ENCODE measurements at regions not wholly inside any gene's neighbourhood (a gene's known extent, or its start where the extent isn't known, plus 50 kb on each side); places are given as distances from the start of the nearest gene placed in this dataset.

DNA sequence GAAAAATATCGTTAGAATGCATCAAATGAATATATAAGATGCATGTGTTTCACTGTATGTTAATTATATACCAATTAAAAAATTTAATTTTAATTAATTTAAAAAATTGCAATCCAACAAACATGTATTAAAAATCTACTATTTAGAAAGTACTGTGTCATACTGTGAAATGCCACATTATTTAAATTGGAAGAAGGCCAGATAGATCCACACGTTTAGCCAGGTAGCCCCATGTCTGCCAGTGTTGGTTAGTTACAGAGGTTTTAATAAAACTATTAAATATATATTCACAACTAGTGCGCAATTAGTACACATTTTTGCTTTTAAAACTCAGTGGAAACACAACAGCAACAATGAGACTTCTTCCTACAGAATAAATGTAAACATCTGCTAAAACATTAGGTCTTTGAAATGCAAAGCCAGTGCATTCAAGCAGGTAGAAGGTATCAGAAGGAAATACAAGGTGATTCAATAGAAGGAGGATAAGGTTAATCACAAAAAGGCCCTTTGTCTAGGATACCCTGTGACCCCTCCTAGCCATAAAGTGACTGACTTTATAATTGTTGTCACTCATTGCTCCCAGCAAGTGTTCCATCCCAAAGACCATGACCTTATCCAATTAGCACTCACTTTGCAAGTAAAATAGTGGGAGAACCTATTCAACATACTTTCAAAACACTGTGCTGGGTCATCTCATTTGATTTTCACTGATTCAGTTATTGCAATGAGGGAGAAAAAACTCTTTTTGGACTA lies 211.5 kb downstream of the TTLL7 start:
- TF ChIP-seq, protein P1, sequence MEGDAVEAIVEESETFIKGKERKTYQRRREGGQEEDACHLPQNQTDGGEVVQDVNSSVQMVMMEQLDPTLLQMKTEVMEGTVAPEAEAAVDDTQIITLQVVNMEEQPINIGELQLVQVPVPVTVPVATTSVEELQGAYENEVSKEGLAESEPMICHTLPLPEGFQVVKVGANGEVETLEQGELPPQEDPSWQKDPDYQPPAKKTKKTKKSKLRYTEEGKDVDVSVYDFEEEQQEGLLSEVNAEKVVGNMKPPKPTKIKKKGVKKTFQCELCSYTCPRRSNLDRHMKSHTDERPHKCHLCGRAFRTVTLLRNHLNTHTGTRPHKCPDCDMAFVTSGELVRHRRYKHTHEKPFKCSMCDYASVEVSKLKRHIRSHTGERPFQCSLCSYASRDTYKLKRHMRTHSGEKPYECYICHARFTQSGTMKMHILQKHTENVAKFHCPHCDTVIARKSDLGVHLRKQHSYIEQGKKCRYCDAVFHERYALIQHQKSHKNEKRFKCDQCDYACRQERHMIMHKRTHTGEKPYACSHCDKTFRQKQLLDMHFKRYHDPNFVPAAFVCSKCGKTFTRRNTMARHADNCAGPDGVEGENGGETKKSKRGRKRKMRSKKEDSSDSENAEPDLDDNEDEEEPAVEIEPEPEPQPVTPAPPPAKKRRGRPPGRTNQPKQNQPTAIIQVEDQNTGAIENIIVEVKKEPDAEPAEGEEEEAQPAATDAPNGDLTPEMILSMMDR (IDR thresholded peaks at IDR 0.05), result no peak
- TF ChIP-seq, protein P2, sequence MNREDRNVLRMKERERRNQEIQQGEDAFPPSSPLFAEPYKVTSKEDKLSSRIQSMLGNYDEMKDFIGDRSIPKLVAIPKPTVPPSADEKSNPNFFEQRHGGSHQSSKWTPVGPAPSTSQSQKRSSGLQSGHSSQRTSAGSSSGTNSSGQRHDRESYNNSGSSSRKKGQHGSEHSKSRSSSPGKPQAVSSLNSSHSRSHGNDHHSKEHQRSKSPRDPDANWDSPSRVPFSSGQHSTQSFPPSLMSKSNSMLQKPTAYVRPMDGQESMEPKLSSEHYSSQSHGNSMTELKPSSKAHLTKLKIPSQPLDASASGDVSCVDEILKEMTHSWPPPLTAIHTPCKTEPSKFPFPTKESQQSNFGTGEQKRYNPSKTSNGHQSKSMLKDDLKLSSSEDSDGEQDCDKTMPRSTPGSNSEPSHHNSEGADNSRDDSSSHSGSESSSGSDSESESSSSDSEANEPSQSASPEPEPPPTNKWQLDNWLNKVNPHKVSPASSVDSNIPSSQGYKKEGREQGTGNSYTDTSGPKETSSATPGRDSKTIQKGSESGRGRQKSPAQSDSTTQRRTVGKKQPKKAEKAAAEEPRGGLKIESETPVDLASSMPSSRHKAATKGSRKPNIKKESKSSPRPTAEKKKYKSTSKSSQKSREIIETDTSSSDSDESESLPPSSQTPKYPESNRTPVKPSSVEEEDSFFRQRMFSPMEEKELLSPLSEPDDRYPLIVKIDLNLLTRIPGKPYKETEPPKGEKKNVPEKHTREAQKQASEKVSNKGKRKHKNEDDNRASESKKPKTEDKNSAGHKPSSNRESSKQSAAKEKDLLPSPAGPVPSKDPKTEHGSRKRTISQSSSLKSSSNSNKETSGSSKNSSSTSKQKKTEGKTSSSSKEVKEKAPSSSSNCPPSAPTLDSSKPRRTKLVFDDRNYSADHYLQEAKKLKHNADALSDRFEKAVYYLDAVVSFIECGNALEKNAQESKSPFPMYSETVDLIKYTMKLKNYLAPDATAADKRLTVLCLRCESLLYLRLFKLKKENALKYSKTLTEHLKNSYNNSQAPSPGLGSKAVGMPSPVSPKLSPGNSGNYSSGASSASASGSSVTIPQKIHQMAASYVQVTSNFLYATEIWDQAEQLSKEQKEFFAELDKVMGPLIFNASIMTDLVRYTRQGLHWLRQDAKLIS (CRISPR knock-in tag; IDR thresholded peaks at IDR 0.05; ENCODE audit: borderline replicate concordance), result no peak
- TF ChIP-seq NR3C1 (CRISPR knock-in tag; conservative IDR thresholded peaks at IDR 0.05; ENCODE audit: low read depth) (no peak), SP1 (CRISPR knock-in tag; conservative IDR thresholded peaks at IDR 0.05) (no peak), ZBTB21 (CRISPR knock-in tag; IDR thresholded peaks at IDR 0.05; ENCODE audit: borderline replicate concordance) (no peak)
- TF ChIP-seq, protein P3, sequence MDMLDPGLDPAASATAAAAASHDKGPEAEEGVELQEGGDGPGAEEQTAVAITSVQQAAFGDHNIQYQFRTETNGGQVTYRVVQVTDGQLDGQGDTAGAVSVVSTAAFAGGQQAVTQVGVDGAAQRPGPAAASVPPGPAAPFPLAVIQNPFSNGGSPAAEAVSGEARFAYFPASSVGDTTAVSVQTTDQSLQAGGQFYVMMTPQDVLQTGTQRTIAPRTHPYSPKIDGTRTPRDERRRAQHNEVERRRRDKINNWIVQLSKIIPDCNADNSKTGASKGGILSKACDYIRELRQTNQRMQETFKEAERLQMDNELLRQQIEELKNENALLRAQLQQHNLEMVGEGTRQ (CRISPR knock-in tag; IDR thresholded peaks at IDR 0.05), result no peak
- TF ChIP-seq, protein P4, sequence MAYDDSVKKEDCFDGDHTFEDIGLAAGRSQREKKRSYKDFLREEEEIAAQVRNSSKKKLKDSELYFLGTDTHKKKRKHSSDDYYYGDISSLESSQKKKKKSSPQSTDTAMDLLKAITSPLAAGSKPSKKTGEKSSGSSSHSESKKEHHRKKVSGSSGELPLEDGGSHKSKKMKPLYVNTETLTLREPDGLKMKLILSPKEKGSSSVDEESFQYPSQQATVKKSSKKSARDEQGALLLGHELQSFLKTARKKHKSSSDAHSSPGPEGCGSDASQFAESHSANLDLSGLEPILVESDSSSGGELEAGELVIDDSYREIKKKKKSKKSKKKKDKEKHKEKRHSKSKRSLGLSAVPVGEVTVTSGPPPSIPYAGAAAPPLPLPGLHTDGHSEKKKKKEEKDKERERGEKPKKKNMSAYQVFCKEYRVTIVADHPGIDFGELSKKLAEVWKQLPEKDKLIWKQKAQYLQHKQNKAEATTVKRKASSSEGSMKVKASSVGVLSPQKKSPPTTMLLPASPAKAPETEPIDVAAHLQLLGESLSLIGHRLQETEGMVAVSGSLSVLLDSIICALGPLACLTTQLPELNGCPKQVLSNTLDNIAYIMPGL (CRISPR knock-in tag; IDR thresholded peaks at IDR 0.05), result no peak
